Amygdala (tissue), 56 donors: ENCODE measurements at regions not wholly inside any gene's neighbourhood (a gene's known extent, or its start where the extent isn't known, plus 50 kb on each side); places are given as distances from the start of the nearest gene placed in this dataset.
"Not testable (repeated sequence)": the region's sequence is repeated elsewhere in the genome, so short reads cannot be mapped to it uniquely, and the experiment has no call there.

Experiments
- DNase-seq, 56 donors: peaks; one replicate each; lab custom pipeline; 2025; lab: John Stamatoyannopoulos, UW

DNA sequence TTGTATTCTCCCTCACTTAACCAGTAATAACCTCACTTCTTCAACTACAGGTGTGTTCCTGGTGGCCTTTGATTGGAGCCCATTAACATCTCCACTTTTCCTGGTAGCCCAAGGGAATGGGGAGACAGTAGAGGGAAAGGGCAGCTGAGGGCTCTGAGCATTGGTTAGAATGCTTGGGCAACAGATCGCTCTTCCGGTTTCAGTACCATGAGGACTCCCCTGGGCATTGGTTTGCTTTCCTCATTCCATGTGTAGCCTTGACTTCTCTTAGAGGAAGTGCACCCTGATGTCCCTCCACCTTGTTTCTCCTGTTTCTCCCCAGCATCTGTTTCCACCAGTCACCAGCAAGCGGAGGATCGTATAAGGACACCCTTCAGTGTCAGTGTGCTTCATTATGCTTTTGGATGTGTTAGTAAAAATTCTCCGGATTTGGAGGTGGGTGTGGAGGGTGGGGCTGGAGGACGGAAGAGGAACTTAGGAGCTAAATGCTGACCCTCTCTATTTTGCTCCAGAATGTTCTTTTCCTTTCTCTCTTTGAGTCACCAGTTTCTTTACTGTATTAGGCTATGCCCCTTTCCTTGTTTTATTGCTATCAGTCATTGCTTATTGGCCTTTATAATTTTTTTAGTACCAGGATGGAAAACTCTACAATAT lies 50.6 kb upstream of the ZNG1B start:
- not testable (repeated sequence) for DNase-seq

DNA sequence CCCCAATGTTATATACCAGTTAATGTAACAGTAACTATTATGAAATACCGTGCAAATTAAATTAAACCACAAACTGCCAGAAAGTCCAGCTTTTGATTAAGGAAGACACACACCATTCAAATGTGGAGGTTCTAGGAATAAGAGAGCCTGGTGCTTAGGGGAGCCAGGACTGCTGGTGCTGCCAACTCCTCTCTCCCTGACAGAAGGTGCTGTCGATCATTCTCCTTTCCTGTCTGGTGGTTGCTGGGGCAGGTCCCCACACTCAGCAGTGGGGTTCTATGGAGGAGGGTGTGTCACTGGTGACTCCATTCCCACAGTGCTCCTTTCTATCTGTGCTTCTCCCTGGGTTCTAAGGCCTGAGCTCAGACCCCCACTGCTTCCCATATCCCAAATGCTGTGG lies 57.9 kb upstream of the ZNG1B start:
- DNase-seq: not testable (repeated sequence)

DNA sequence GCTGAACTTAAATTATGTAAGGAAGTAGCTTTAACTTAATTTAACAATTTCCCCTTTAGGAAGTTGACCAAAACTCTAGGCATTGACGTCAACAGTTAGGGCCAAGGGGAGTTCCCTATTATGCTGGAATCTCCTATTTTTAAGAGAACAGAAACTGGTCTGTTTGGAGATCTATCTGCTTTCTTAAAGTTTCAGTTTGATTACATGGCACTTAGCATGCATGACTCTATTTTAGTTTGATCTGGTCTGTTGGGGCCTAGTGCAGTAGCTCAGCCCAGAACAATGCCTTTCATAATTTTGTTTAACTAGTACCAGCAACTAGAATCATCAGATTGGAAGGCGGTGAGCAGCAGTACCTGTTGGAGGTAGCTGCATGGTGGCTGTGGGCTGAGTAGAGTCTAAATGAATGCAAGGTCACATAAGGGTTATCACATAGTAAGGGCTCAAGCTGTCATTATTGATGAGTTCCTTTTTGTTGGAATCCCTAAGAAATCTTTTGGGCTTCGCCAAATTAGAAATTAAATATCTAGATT lies 60.5 kb upstream of the ZNG1B start:
- DNase-seq: no peak

- no peak for DNase-seq
These were observed 61.1 kb upstream of the ZNG1B start for GRCh38 chr2:113376253-113376912.

DNA sequence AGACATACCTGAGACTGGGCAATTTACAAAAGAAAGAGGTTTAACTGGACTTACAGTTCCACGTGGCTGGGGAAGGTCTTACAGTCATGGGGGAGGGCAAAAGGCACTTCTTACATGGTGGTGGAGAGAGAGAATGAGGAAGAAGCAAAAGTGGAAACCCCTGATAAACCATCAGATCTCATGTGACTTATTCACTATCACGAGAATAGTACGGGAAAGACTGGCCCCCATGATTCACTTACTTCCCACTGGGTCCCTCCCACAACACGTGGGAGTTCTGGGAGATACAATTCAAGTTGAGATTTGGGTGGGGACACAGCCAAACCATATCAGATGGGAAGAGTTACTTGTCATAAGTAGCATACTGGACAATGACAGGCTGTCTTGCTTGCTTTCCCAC lies 62.6 kb upstream of the ZNG1B start:
- DNase-seq: not testable (repeated sequence)

DNA sequence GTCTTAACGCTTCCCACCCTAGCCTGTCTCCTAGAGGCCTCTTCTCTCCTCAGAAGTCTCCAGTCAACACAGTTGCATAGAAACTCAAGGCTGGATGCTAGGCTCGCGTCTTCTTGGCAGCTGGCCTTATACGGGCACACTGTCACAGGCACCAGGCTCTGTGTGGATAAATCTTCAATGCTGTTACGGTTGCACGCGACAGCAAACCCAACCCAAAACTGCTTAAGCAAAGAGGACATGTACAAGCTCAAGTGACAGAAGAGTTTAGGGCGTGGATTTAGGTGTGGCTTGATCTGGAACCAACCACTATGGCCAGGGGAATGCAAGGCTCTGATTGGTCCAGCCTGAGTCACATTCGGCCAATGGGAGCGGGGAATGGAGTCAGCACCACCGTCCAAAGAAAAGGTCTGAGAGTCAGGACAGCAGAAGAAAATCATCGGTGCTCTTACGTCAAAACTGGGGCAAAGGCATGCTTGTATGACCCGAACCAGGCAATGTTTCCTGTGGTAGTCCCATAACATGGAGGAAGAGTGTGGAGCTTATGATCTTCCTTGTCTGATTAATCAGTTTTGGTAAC lies 65.1 kb upstream of the ZNG1B start:
- not testable (repeated sequence) for DNase-seq

- no peak for DNase-seq
These were observed 66.9 kb upstream of the ZNG1B start for GRCh38 chr2:113370478-113371091.

DNA sequence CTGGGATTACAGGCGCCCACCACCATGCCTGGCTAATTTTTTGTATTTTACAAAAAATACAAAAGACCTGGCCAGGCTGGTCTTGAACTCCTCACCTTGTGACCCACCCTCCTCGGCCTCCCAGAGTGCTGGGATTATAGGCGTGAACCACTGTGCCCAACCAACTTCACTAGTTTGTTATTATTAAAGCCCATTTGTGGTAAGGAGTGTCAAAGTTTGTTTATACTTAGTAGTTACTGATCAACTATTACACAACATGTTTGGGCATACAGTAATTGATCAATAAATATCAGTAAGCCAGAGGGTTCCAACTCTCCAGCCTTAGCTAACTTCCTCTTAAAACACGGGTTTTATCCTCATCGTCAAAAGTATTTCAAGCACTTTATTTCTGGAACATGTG lies 67.5 kb upstream of the ZNG1B start:
- no peak for DNase-seq

- not testable (repeated sequence) for DNase-seq
These were observed 68.9 kb upstream of the ZNG1B start for GRCh38 chr2:113368581-113368980.

- DNase-seq: not testable (repeated sequence)
These were observed 70.7 kb upstream of the ZNG1B start for GRCh38 chr2:113366821-113367220.

GRCh38 chr2:113365791-113366190 lies 71.7 kb upstream of the ZNG1B start:
- not testable (repeated sequence) for DNase-seq

- DNase-seq: not testable (repeated sequence)
These were observed 72.2 kb upstream of the ZNG1B start for GRCh38 chr2:113365290-113365689.

GRCh38 chr2:113361051-113361450 lies 76.4 kb upstream of the ZNG1B start:
- no peak for DNase-seq

- no peak for DNase-seq
These were observed 78.3 kb upstream of the PAX8 start for GRCh38 chr2:113357071-113357470.

DNA sequence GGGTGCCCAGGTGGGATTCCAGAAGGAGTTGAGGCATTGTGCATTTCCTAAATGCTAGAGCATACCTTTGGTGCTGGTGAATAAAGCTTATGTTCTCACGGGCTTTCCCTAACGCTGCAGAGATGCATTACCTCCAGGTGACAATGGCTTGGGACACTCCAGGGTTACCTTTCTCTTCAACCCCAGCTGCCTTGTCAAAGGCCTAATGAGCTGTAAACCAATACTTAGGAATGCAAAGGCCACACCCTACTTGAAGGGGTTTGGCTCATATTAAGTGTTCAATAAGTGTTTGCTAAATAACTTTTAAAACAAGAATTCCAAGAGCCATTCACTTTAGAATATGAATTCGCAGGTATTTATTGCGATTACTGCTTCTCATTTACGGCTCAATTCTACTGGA lies 77.6 kb upstream of the PAX8 start:
- not testable (repeated sequence) for DNase-seq

DNA sequence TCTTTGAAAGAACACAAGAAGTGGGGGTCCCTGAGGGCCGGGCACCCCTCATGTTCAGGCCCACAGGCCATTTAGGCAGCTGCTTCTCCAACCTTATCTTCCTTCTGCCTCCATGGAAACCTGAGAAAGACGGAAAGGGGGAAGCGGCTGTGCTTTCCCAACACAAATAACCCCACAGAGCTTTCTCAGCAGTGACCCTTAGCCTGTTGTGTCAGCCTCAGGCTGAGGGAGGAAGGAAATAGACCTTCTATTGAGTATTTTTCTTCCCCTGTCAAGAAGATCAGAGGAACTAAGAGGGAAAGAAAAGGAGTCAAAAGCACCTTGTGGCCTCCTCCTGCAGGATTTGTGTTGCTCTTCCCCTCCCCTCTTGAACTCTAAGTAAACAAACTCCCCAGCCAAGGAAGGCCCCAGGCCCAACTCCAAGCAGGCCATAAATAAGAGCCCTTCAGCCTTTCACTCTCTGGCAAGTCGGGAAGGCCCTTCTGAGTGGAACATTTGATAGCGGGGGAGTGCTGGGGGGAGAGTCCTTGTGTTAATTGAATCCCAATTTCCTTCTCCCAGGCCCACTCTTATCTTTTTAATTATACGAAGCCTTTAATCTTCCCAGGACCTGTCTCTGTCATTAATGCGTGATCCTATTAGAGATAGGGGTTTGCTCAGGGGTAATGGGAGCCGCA lies 76.8 kb upstream of the PAX8 start:
- DNase-seq: not testable (repeated sequence)

GRCh38 chr2:113351375-113352355 lies 72.9 kb upstream of the PAX8 start:
- DNase-seq: no peak

DNA sequence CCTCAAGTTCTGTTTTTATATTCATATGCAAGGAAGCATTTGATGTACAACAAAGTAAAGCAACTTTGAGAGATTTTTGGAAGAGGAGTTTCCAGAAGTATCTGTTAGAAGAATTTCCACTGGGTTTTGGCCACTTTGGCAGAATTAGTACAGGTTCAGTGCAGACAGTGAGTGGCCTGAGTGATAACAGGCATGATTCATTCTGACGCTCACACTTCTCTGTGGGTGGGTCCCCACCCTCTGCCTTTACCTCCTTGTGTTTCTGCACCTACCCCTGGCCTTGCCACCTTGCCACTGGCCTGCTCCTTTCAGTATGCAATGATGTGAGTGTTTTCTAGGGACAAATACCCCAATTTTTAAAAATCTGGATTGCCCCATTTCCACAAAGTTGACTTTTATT lies 65.1 kb upstream of the PAX8 start:
- not testable (repeated sequence) for DNase-seq

- peak in 15 of 56 donors; percentile 2 to 59 (median 6) for DNase-seq
These were observed 63.9 kb upstream of the PAX8 start for GRCh38 chr2:113342650-113343049.
